ENCODE measurements at regions not wholly inside any gene's neighbourhood (a gene's known extent, or its start where the extent isn't known, plus 50 kb on each side); places are given as distances from the start of the nearest gene placed in this dataset.

GRCh38 chr20:12306107-12306506, 388.4 kb downstream of the BTBD3 start:
- TF ChIP-seq ZNF317 (CRISPR knock-in tag; IDR thresholded peaks at IDR 0.05; ENCODE audit: borderline replicate concordance, low read depth) (no peak), ATF3 (CRISPR knock-in tag; conservative IDR thresholded peaks at IDR 0.05) (no peak), CBFB (CRISPR knock-in tag; IDR thresholded peaks at IDR 0.05; ENCODE audit: low read depth) (no peak), CTCF (IDR thresholded peaks at IDR 0.05) (no peak), FOXP4 (CRISPR knock-in tag; IDR thresholded peaks at IDR 0.05) (no peak), SP1 (CRISPR knock-in tag; conservative IDR thresholded peaks at IDR 0.05) (no peak), NFATC4 (CRISPR knock-in tag; IDR thresholded peaks at IDR 0.05) (no peak), ZBTB43 (CRISPR knock-in tag; IDR thresholded peaks at IDR 0.05) (no peak), JUN (CRISPR knock-in tag; IDR thresholded peaks at IDR 0.05) (no peak), STAT6 (CRISPR knock-in tag; conservative IDR thresholded peaks at IDR 0.05; ENCODE audit: low read depth) (no peak), MAX (CRISPR knock-in tag; IDR thresholded peaks at IDR 0.05) (no peak), CDX4 (CRISPR knock-in tag; IDR thresholded peaks at IDR 0.05; ENCODE audit: borderline replicate concordance) (no peak), CREM (CRISPR knock-in tag; IDR thresholded peaks at IDR 0.05) (no peak), TEAD4 (CRISPR knock-in tag; IDR thresholded peaks at IDR 0.05) (no peak)

Data from WTC11 (cell line).